ENCODE measurements at regions not wholly inside any gene's neighbourhood (a gene's known extent, or its start where the extent isn't known, plus 50 kb on each side); places are given as distances from the start of the nearest gene placed in this dataset.

GRCh38 chr9:14515571-14516198 is 177.5 kb downstream of the ZDHHC21 start:
- TF ChIP-seq, protein P1, sequence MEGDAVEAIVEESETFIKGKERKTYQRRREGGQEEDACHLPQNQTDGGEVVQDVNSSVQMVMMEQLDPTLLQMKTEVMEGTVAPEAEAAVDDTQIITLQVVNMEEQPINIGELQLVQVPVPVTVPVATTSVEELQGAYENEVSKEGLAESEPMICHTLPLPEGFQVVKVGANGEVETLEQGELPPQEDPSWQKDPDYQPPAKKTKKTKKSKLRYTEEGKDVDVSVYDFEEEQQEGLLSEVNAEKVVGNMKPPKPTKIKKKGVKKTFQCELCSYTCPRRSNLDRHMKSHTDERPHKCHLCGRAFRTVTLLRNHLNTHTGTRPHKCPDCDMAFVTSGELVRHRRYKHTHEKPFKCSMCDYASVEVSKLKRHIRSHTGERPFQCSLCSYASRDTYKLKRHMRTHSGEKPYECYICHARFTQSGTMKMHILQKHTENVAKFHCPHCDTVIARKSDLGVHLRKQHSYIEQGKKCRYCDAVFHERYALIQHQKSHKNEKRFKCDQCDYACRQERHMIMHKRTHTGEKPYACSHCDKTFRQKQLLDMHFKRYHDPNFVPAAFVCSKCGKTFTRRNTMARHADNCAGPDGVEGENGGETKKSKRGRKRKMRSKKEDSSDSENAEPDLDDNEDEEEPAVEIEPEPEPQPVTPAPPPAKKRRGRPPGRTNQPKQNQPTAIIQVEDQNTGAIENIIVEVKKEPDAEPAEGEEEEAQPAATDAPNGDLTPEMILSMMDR (IDR thresholded peaks at IDR 0.05): no peak
- H3K9ac ChIP-seq: no peak overlapping the region
- H3K4me3 ChIP-seq (ENCODE audit: low read depth, low read length): no peak overlapping the region
- no peak overlapping the region for H3K4me2 ChIP-seq (ENCODE audit: low read length)
- H2AFZ ChIP-seq: no peak overlapping the region
- H3K4me1 ChIP-seq: no peaks in the 10 kb centered on the region
- no peaks in the 10 kb centered on the region for H3K9me3 ChIP-seq (ENCODE audit: control insufficient read depth, low read length)
- no peaks in the 10 kb centered on the region for H3K27me3 ChIP-seq (ENCODE audit: control insufficient read depth, insufficient read depth, low read length)
- H3K36me3 ChIP-seq (ENCODE audit: control insufficient read depth, insufficient read depth, low read length): no peaks in the 10 kb centered on the region
- H3K27ac ChIP-seq: no peak overlapping the region
- no peaks in the 10 kb centered on the region for H3K79me2 ChIP-seq

GRCh38 chr9:14515049-14515448 is 178.2 kb downstream of the ZDHHC21 start:
- Histone ChIP-seq H3K4me1 (no peaks in the 10 kb centered on the region), H3K27me3 (ENCODE audit: control insufficient read depth, insufficient read depth, low read length) (no peaks in the 10 kb centered on the region), H3K36me3 (ENCODE audit: control insufficient read depth, insufficient read depth, low read length) (no peaks in the 10 kb centered on the region), H3K9ac (no peak overlapping the region), H3K9me3 (ENCODE audit: control insufficient read depth, low read length) (no peaks in the 10 kb centered on the region), H3K27ac (no peak overlapping the region), H3K4me3 (ENCODE audit: low read depth, low read length) (no peak overlapping the region), H2AFZ (no peak overlapping the region), H3K4me2 (ENCODE audit: low read length) (no peak overlapping the region), H3K79me2 (no peaks in the 10 kb centered on the region)
- TF ChIP-seq, protein P1 (IDR thresholded peaks at IDR 0.05): no peak

GRCh38 chr9:14512942-14513341 is 180.3 kb downstream of the ZDHHC21 start:
- Histone ChIP-seq H3K9ac (no peak overlapping the region), H3K9me3 (ENCODE audit: control insufficient read depth, low read length) (no peaks in the 10 kb centered on the region), H2AFZ (no peak overlapping the region), H3K27ac (no peak overlapping the region), H3K36me3 (ENCODE audit: control insufficient read depth, insufficient read depth, low read length) (no peaks in the 10 kb centered on the region), H3K4me1 (no peaks in the 10 kb centered on the region), H3K4me2 (ENCODE audit: low read length) (no peak overlapping the region), H3K79me2 (no peaks in the 10 kb centered on the region), H3K27me3 (ENCODE audit: control insufficient read depth, insufficient read depth, low read length) (no peaks in the 10 kb centered on the region), H3K4me3 (ENCODE audit: low read depth, low read length) (no peak overlapping the region)
- TF ChIP-seq, protein P1 (IDR thresholded peaks at IDR 0.05): no peak

DNA sequence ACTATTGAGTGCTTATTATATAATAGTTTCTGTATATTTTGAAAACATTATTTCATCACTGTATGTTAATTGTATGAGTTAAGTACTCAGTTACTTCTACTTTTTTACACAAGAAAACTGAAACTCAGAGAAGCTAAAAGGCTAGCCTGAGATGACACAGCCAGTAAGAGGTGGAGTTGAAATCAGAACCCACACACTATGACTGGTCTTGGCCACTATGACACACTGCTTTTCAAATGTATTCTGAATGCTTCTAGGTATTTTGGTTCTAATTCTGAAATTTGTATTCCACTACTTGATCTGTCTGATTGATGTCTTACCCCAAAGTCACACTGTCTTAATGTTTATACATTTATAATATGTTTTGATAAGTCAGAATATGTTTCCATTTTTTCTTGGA is 181.8 kb downstream of the ZDHHC21 start:
- TF ChIP-seq, protein P1 (IDR thresholded peaks at IDR 0.05): no peak
- Histone ChIP-seq H3K27me3 (ENCODE audit: control insufficient read depth, insufficient read depth, low read length) (no peaks in the 10 kb centered on the region), H3K4me3 (ENCODE audit: low read depth, low read length) (no peak overlapping the region), H3K9ac (no peak overlapping the region), H3K27ac (no peak overlapping the region), H3K36me3 (ENCODE audit: control insufficient read depth, insufficient read depth, low read length) (no peaks in the 10 kb centered on the region), H3K4me2 (ENCODE audit: low read length) (no peak overlapping the region), H3K79me2 (no peaks in the 10 kb centered on the region), H3K9me3 (ENCODE audit: control insufficient read depth, low read length) (no peaks in the 10 kb centered on the region), H2AFZ (no peak overlapping the region), H3K4me1 (no peaks in the 10 kb centered on the region)

DNA sequence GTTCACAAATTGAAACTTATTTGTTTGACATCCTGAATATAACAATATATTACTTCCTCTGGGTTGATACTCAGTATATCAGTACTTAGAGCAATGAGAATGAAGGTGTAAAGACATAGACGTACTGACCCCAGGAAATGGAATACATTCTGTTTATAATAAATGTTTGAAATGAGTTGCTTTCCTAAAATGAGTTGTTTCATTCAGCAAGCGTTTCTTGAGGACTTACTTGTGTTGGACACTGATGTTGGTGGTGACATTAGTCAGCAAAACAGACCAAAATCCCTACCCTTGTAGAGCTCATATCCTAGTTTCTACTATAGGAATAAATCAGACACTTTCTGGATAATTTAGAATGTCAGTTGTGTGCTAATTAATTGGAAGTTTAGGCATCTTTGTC is 184.3 kb downstream of the ZDHHC21 start:
- no peak overlapping the region for H3K27ac ChIP-seq
- no peaks in the 10 kb centered on the region for H3K9me3 ChIP-seq (ENCODE audit: control insufficient read depth, low read length)
- H3K9ac ChIP-seq: no peak overlapping the region
- no peak overlapping the region for H3K4me2 ChIP-seq (ENCODE audit: low read length)
- TF ChIP-seq, protein P1 (IDR thresholded peaks at IDR 0.05): no peak
- no peaks in the 10 kb centered on the region for H3K36me3 ChIP-seq (ENCODE audit: control insufficient read depth, insufficient read depth, low read length)
- no peaks in the 10 kb centered on the region for H3K79me2 ChIP-seq
- no peak overlapping the region for H3K4me3 ChIP-seq (ENCODE audit: low read depth, low read length)
- H3K27me3 ChIP-seq (ENCODE audit: control insufficient read depth, insufficient read depth, low read length): no peaks in the 10 kb centered on the region
- H2AFZ ChIP-seq: no peak overlapping the region
- H3K4me1 ChIP-seq: no peaks in the 10 kb centered on the region
